H9 (cell line): ENCODE measurements at regions not wholly inside any gene's neighbourhood (a gene's known extent, or its start where the extent isn't known, plus 50 kb on each side); places are given as distances from the start of the nearest gene placed in this dataset.

Experiments
- DNase-seq: peaks from one replicate; pipeline ENCODE4 v3.0.0-alpha.2; 2017
- H2AFZ ChIP-seq: one replicate; pipeline ENCODE4 v1.6.1; 2013; ENCODE audit warnings: mild to moderate bottlenecking, low read length, control low read depth, moderate library complexity
- H2AK5ac ChIP-seq: 2 replicates; pipeline ENCODE4 v1.6.1; 2013; ENCODE audit warnings: low read length, control low read depth, mixed read lengths; ENCODE audit not compliant: insufficient read length
- H2BK120ac ChIP-seq: one replicate; pipeline ENCODE4 v1.6.1; 2013; ENCODE audit warnings: low read depth, mild to moderate bottlenecking, low read length, control low read depth, inconsistent platforms; ENCODE audit not compliant: poor library complexity, severe bottlenecking
- H2BK12ac ChIP-seq: 2 replicates; pipeline ENCODE4 v1.6.1; 2013; ENCODE audit warnings: low read length, control low read depth, mixed read lengths, low read depth; ENCODE audit not compliant: insufficient read length
- H2BK15ac ChIP-seq: 2 replicates; pipeline ENCODE4 v1.6.1; 2013; ENCODE audit warnings: low read depth, low read length, control low read depth
- H2BK20ac ChIP-seq: one replicate; pipeline ENCODE4 v1.6.1; 2013; ENCODE audit warnings: low read depth, mild to moderate bottlenecking, low read length, control low read depth, inconsistent platforms; ENCODE audit not compliant: poor library complexity, severe bottlenecking
- H2BK5ac ChIP-seq: 2 replicates; pipeline ENCODE4 v1.6.1; 2013; ENCODE audit warnings: low read length, control low read depth, mixed read lengths; ENCODE audit not compliant: insufficient read length
- H3K14ac ChIP-seq: 2 replicates; pipeline ENCODE4 v1.6.1; 2013; ENCODE audit warnings: low read length, control low read depth; ENCODE audit not compliant: insufficient read depth
- H3K18ac ChIP-seq: 2 replicates; pipeline ENCODE4 v1.6.1; 2013; ENCODE audit warnings: low read depth, mild to moderate bottlenecking, mixed read lengths, low read length, control low read depth; ENCODE audit not compliant: insufficient read length
- H3K23ac ChIP-seq: 2 replicates; pipeline ENCODE4 v1.6.1; 2013; ENCODE audit warnings: low read length, control low read depth, mixed read lengths, low read depth; ENCODE audit not compliant: insufficient read length
- H3K23me2 ChIP-seq: 2 replicates; pipeline ENCODE4 v1.6.1; 2013; ENCODE audit warnings: low read depth, mild to moderate bottlenecking, mixed read lengths, low read length, control low read depth; ENCODE audit not compliant: insufficient read length, poor library complexity, severe bottlenecking
- H3K27ac ChIP-seq: 2 replicates; pipeline ENCODE4 v1.5.1; 2013; ENCODE audit warnings: low read length, control low read depth, mixed read lengths, low read depth; ENCODE audit not compliant: insufficient read length
- H3K27me3 ChIP-seq: 2 replicates; pipeline ENCODE4 v1.6.1; 2013; ENCODE audit warnings: low read length, control low read depth, inconsistent platforms; ENCODE audit not compliant: insufficient read depth
- H3K4ac ChIP-seq: 2 replicates; pipeline ENCODE4 v1.6.1; 2013; ENCODE audit warnings: low read depth, mild to moderate bottlenecking, control low read depth, inconsistent platforms, low read length, moderate library complexity
- H3K4me1 ChIP-seq: 2 replicates; pipeline ENCODE4 v1.6.1; 2013; ENCODE audit warnings: low read length, control low read depth, inconsistent platforms; ENCODE audit not compliant: insufficient read depth
- H3K4me2 ChIP-seq: 2 replicates; pipeline ENCODE4 v1.6.1; 2013; ENCODE audit warnings: low read length, control low read depth, mixed read lengths; ENCODE audit not compliant: insufficient read length, insufficient read depth
- H3K56ac ChIP-seq: 2 replicates; pipeline ENCODE4 v1.6.1; 2013; ENCODE audit warnings: low read depth, mild to moderate bottlenecking, mixed read lengths, low read length, control low read depth; ENCODE audit not compliant: insufficient read length
- H3K79me1 ChIP-seq: 2 replicates; pipeline ENCODE4 v1.6.1; 2013; ENCODE audit warnings: low read depth, mild to moderate bottlenecking, moderate library complexity, low read length, control low read depth, inconsistent platforms; ENCODE audit not compliant: insufficient read depth, poor library complexity, severe bottlenecking
- H3K79me2 ChIP-seq: 2 replicates; pipeline ENCODE4 v1.6.1; 2013; ENCODE audit warnings: low read length, control low read depth, inconsistent platforms; ENCODE audit not compliant: insufficient read depth
- H3K9ac ChIP-seq: 2 replicates; pipeline ENCODE4 v1.6.1; 2013; ENCODE audit warnings: low read length, control low read depth, mixed read lengths; ENCODE audit not compliant: insufficient read length; ENCODE audit errors: extremely low read depth
- H3K9me3 ChIP-seq: one replicate; pipeline ENCODE4 v1.6.1; 2013; ENCODE audit warnings: low read depth, low read length, inconsistent platforms; ENCODE audit not compliant: control insufficient read depth
- H3T11ph ChIP-seq: one replicate; pipeline ENCODE4 v1.6.1; 2013; ENCODE audit warnings: mild to moderate bottlenecking, low read length, control low read depth, inconsistent platforms
- H4K20me1 ChIP-seq: one replicate; pipeline ENCODE4 v1.6.1; 2013; ENCODE audit not compliant: control insufficient read depth, insufficient read length, insufficient read depth
- H4K5ac ChIP-seq: 2 replicates; pipeline ENCODE4 v1.6.1; 2013; ENCODE audit warnings: low read depth, mild to moderate bottlenecking, mixed read lengths, low read length, control low read depth; ENCODE audit not compliant: insufficient read length
- H4K8ac ChIP-seq: replicated peaks from 2 replicates; pipeline ENCODE4 v1.6.1; 2013; ENCODE audit warnings: low read length, control low read depth, mixed read lengths, low read depth; ENCODE audit not compliant: insufficient read length
- H4K91ac ChIP-seq: 2 replicates; pipeline ENCODE4 v1.6.1; 2013; ENCODE audit warnings: low read depth, mild to moderate bottlenecking, moderate library complexity, mixed read lengths, low read length, control low read depth; ENCODE audit not compliant: insufficient read length
- H3K27ac Mint-ChIP-seq, 3 experiments: 2 replicates in 2 of 3; 3 replicates in 1 of 3; pipeline ENCODE4 v1.8.0; 2020 to 2021; ENCODE audit warnings: mixed read lengths in 3 of 3, mild to moderate bottlenecking in 1 of 3, moderate library complexity in 1 of 3
- H3K27me3 Mint-ChIP-seq: 2 replicates; pipeline ENCODE4 v1.8.0; 2021; ENCODE audit warnings: low read depth, mild to moderate bottlenecking, moderate library complexity, mixed read lengths
- H3K36me3 Mint-ChIP-seq, 3 experiments: 2 replicates in 2 of 3; 3 replicates in 1 of 3; pipeline ENCODE4 v1.8.0; 2020 to 2021; ENCODE audit warnings: low read depth in 3 of 3, mixed read lengths in 3 of 3; ENCODE audit not compliant: insufficient read depth in 1 of 3
- H3K4me1 Mint-ChIP-seq, 2 experiments: 2 replicates each; pipeline ENCODE4 v1.8.0; 2020; ENCODE audit warnings: mixed read lengths in 2 of 2
- H3K4me3 Mint-ChIP-seq, 2 experiments: 2 replicates in 1 of 2; 3 replicates in 1 of 2; pipeline ENCODE4 v1.8.0; 2020 to 2021; ENCODE audit warnings: mild to moderate bottlenecking in 2 of 2, mixed read lengths in 2 of 2, moderate library complexity in 1 of 2
- H3K9me3 Mint-ChIP-seq, 2 experiments: 2 replicates in 1 of 2; 3 replicates in 1 of 2; pipeline ENCODE4 v1.8.0; 2020; ENCODE audit warnings: mild to moderate bottlenecking in 2 of 2, mixed read lengths in 2 of 2, moderate library complexity in 1 of 2
- WGBS: extraction: QIAGEN DNeasy Blood & Tissue Kit; methylation state at CpG from one replicate; pipeline ENCODE4 v1.1.7; 2013; ENCODE audit warnings: missing lambda C conversion rate, low lambda C conversion rate, mixed read lengths; ENCODE audit not compliant: insufficient read length; ENCODE audit errors: extremely low coverage; 5-methylcytosine and 5-hydroxymethylcytosine counted together
- TF ChIP-seq, protein P1 (sequence below): fragments of 200-600 bp; sonication (generic); conservative IDR thresholded peaks from 3 replicates; pipeline ENCODE4 v1.8.0; 2021; ENCODE audit warnings: antibody characterized with exemption, mild to moderate bottlenecking

- Histone ChIP-seq H3K18ac (no peak overlapping the region), H3K14ac (no peak overlapping the region), H4K8ac (no peak overlapping the region), H3K27ac (no peak overlapping the region), H3K56ac (no peak overlapping the region), H4K5ac (no peak overlapping the region), H4K20me1 (no peaks in the 10 kb centered on the region), H3K79me2 (no peaks in the 10 kb centered on the region), H4K91ac (no peak overlapping the region), H3K4me2 (no peak overlapping the region), H3K4me1 (no peaks in the 10 kb centered on the region; the same call in 1 of the 2 replicates), H3K23ac (no peak overlapping the region), H3K79me1 (no peaks in the 10 kb centered on the region), H2BK5ac (no peak overlapping the region), H2BK12ac (no peak overlapping the region), H2BK120ac (no peak overlapping the region), H2AK5ac (no peak overlapping the region), H2BK15ac (no peak overlapping the region), H3K4ac (no peak overlapping the region), H3T11ph (no peak overlapping the region), H3K23me2 (no peaks in the 10 kb centered on the region), H3K9ac (no peak overlapping the region), H3K9me3 (no peaks in the 10 kb centered on the region), H2BK20ac (no peak overlapping the region), H2AFZ (no peak overlapping the region), H3K27me3 (no peaks in the 10 kb centered on the region)
- no peak overlapping the region for H3K4me3 Mint-ChIP-seq
- peaks cover 2 to 3% of the 10 kb centered on the region in 2 experiments; a peak in 3 of 4 replicates for H3K4me1 Mint-ChIP-seq
- TF ChIP-seq, protein P1, sequence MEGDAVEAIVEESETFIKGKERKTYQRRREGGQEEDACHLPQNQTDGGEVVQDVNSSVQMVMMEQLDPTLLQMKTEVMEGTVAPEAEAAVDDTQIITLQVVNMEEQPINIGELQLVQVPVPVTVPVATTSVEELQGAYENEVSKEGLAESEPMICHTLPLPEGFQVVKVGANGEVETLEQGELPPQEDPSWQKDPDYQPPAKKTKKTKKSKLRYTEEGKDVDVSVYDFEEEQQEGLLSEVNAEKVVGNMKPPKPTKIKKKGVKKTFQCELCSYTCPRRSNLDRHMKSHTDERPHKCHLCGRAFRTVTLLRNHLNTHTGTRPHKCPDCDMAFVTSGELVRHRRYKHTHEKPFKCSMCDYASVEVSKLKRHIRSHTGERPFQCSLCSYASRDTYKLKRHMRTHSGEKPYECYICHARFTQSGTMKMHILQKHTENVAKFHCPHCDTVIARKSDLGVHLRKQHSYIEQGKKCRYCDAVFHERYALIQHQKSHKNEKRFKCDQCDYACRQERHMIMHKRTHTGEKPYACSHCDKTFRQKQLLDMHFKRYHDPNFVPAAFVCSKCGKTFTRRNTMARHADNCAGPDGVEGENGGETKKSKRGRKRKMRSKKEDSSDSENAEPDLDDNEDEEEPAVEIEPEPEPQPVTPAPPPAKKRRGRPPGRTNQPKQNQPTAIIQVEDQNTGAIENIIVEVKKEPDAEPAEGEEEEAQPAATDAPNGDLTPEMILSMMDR, result no peak
- no peaks in the 10 kb centered on the region for H3K36me3 Mint-ChIP-seq
- H3K27ac Mint-ChIP-seq, result no peak overlapping the region
- H3K27me3 Mint-ChIP-seq, result no peaks in the 10 kb centered on the region
- no peak for DNase-seq
- H3K9me3 Mint-ChIP-seq, result no peaks in the 10 kb centered on the region
- no CpG with 5 or more reads among the region's 9 CpGs for WGBS
These were observed 458.5 kb downstream of the MAT2B start for GRCh38 chr5:163963881-163964280.
